HG03064 (cell line): ENCODE measurements at regions not wholly inside any gene's neighbourhood (a gene's known extent, or its start where the extent isn't known, plus 50 kb on each side); places are given as distances from the start of the nearest gene placed in this dataset.

Experiments
- ATAC-seq: cut with Tn5 transposase; IDR thresholded peaks from one replicate; pipeline ENCODE4 v1.9.1; 2021; ENCODE audit warnings: low read depth; ENCODE audit not compliant: unreplicated experiment

GRCh38 chr5:158486566-158486965, 613.1 kb downstream of the EBF1 start:
- no peak for ATAC-seq

DNA sequence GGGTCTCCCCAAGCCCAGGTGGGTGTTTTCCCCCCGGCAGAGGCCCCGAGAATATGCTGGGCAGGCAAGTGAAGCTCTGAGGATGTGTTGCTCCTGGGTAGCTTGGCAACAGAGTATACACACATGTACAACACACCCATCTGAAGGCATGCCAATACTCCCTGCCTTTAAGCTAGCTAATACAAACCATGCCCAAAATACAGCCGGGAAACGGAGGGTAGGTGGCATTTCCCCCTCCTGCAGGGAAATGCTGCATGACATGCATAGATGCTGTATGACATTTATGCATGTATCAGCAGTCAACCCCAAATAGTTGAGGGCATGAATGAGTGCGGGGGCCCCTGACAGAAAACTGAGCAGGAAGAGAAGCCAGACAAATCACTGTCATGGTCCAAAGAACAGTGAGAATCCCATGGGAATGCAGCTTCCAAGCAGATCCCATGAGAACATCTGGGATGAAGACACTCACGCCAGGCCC, 614.1 kb downstream of the EBF1 start:
- no peak for ATAC-seq

DNA sequence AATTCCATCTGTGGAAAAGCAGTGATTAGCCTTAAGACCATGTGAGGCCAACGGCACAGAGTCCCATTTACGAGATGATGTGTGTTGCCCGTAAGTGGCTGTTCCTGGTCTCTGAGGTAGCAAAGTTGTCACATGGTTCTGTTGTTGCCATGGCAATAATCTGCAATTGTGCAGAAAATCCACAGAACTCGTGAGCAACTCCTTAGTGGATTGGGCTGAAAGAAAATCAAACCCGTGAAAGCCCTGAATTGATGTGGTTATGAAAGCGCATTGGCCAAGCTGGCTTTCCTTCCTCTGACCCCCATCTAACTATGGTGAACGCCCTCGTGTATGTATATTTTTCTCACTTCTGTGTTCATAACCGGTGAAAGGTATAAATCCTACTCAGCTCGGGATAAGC, 614.7 kb downstream of the EBF1 start:
- no peak for ATAC-seq

GRCh38 chr5:158484150-158484549, 615.6 kb downstream of the EBF1 start:
- ATAC-seq, result no peak

DNA sequence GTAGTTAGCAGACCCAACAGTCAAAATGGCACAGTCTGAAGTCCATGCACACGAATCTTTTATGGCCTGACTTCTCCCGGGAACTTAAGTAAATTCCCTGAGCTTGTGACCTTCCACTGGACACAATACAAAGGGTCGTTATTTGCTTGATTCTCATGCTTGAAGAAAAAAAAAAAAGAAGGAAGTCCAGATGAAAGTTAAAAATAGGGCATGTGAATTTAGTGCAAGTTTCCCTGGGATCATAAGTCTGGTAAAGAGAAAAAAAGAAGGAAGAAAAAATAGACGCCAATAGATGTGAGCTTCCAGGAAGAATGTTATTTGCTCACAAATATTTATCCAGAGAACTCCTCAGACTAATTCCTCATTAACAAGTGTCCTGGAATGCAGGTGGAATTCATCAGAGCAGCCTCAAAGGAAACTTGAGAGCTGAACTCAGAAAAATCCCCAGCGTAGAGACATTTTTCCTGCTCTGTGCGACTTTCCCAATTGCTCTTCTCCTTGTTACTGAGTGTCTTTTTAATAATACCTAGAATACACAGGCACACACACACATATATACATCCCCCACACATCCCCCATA, 616.3 kb downstream of the EBF1 start:
- ATAC-seq, result no peak

DNA sequence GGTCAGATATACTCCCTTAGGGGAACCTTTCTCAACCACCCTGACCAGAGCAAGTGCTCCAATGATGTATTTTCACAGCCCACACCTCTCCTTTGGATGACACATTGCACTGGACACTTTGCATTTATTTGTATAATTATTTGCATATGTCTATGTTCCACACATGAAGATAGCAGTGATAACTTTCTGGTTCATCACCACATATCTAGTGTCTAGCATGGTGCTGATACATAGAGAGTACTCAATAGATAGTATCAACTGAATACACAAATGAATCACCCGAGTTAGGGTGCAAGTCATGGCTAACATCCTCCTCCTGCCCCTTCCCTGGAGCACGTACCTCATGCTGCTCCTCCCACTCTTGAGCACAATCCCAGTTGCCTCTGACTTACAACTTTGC, 617.6 kb downstream of the EBF1 start:
- ATAC-seq, result no peak

DNA sequence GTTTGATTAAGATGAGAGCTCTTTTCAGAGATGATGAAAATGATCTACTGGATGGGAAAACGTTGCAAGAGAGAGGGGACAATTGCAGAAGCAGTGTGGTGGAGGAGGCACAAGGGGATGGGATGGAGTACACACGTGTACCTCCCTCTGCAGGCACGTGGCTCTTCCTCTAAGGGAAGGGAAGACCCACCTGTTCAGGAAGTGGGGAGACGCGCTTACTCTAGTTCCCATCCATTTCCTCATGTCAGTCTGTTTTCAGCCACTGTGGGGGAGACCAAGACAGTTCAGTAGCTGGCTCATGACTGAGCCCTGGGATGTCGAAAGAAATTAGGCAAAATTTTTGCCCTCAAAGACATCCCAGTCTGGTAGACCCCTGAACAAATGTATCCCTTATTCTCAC, 619.2 kb upstream of the CLINT1 start:
- no peak for ATAC-seq

DNA sequence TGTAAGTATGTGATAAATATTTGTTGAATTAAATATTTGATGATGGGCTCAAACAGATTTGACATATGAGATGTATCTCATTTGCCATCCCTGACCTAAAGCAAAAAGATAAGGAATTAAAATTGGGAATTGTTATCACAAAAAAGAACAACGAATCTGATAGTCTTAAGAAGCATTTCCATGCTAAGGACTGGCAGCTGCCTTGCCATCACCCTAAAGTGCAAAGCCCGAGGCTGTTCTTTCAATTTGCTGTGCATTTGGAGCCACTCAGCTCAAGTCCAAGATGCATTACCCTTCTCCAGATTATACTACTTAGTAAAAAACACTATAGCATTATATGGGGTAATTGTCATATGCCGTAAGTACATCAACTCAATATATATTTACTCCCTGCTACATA, 618.3 kb upstream of the CLINT1 start:
- ATAC-seq, result no peak

- ATAC-seq, result no peak
These were observed 614.2 kb upstream of the CLINT1 start for GRCh38 chr5:158473016-158473635.

GRCh38 chr5:158471535-158471924, 612.6 kb upstream of the CLINT1 start:
- no peak for ATAC-seq

GRCh38 chr5:158470764-158471534, 612.0 kb upstream of the CLINT1 start:
- no peak for ATAC-seq

DNA sequence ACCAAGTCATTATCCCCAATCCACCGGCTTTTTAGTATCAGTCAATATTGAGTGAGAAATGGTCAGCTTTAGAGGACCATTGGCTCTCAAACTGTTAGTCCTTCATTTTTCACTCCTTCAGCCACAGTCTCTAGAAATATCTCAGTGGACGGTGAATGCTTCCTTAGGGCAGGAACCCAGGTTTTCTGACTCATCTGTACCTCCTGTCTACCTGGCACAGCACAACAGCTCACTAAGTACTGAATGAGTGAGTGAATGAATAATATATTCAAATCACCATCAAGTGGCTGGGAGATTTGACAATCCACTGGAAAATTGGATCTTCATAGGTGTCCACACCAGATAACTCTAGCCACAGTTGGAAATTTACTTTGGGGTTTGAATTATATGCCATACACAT, 609.5 kb upstream of the CLINT1 start:
- ATAC-seq, result no peak

GRCh38 chr5:158466191-158466590, 607.2 kb upstream of the CLINT1 start:
- ATAC-seq, result no peak

DNA sequence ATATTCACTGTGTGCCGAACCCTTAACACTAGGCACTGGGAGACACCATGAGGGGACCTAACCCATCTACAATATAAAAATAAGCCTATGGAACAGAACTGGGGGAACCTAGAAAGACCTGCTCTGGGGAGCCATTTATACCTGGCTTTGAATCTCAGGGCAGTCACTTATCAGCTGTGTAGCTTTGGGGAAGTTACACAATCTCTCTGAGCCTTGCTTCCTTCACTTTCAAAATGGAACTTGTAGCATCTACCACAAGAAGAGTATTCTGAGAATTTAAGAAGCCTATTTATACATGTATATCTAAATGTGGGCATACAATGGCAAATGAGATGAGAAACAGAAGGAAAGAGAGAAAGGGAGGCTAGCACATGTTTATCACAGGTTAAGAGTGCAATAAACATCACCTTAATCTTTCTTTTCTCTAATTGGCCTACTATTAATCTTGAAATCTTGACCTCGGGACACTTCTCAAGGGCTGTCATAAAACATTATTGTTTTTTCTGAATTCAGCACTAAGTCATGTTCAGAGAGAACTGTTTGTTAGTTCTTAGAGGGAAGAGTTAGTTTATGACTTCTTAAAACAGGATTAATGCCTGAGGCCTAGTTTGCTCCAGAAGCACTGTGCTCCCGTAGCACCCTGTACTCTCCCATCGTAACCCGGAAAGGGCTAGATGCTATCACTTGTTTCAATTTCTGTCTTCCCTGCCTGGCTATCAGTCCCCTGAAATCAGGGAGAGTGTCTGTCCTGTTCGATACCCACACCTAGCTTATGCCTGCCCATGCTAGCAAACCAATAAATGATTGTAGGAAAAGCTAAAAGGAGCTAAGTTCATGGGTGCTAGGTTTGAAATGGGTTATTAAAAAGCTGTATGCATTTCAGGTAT, 606.4 kb upstream of the CLINT1 start:
- no peak for ATAC-seq

DNA sequence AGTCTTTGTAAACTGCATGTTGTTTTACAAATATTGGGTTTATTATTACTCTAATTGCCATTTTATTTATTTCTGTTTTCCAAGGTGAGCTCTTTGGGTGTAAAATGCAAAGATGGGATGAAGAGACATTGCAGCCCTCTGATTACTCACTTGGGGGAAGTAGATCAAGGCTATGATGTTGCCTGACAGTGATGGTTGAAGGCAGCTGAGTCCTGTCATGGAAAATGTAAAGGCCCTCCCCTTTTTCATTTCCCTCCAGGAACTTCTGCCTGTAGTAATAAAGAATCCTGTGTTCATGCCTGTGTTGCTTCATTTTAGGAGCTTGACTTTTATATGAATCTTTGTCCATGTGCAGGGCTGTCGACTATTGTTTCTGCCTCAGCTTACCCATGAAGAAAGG, 605.4 kb upstream of the CLINT1 start:
- no peak for ATAC-seq

- no peak for ATAC-seq
These were observed 605.0 kb upstream of the CLINT1 start for GRCh38 chr5:158463938-158464337.

DNA sequence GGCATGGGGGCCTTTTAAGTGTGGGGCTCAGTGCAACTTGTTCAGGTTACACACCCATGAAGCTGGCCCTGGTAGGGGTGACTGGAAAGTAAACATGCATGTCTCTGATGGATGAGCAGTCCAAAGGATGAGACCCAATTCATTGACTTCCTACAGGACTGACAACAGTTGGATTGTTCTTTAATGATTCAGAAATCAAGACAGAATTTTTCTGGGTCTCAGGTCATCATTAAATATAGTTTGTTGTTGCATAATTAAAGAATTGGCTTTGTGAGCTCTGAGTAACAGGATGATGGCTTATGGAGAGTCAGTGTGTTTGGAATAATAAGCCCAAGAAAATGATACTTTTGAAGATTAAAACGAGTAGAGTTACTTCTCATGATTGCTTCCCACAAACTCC, 604.2 kb upstream of the CLINT1 start:
- ATAC-seq, result no peak

DNA sequence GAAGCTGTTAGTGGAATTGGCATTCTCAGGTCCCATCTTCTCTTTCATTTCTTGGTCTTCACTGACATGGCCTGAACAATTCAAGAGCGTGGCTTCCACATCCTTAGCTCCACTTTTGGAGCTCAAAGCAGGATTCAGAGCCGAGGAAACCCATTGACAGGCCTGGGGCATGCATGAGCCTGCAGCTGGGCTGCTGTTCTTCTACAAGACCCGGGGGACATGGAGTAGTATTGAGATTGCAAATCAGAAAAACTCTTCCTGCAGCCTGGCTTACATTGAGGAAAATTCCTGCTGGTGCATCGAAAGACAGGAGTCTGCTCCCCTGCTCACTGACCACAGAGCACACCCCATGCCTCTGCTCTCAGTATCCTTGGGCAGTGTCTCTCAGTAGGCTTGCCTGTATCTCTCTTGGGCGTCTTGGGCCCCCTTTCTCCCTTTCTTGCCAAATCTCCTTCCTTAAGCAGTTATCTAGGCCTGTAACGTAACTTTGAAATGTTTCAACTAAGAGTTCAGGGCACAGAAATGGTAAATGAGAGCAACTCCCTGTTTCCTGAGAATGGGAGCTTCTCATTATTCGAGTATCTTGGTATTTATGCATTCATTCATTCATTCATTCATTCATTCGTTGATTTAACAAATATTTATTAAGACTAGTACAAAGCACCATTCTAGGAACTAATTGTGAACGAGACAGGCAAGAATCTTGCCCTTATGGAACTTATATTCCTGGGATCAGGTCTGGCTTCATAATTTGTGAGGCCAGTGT, 603.6 kb upstream of the CLINT1 start:
- no peak for ATAC-seq

DNA sequence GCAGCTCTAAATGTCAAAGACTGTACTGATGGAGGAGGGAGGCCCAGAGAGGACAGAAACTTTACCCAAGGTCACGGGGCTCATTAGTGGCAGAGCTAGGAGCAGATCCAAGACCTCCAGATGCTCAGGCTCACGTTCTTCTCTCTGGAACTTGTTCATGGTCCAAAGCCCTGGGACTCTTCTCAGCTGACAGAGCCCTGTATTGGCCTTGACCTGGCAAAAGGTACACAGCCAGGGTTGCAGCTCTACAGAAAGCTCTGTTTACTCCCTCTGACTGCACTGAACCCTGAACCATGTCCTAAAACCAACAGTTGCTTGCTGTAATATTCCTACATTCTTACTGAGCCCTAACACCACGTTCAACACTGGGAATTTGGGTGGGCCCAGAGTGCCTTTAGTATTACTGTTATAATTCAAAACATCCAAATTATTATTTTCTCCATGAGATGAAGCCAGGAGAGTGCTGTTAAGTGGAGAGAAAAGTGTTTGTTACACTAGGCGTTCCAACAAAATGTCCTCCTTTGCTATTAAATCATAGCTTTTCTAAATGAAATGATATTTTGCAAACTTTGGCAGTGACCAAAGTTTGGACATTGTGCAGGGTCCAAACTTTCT, 602.4 kb upstream of the CLINT1 start:
- ATAC-seq, result no peak

DNA sequence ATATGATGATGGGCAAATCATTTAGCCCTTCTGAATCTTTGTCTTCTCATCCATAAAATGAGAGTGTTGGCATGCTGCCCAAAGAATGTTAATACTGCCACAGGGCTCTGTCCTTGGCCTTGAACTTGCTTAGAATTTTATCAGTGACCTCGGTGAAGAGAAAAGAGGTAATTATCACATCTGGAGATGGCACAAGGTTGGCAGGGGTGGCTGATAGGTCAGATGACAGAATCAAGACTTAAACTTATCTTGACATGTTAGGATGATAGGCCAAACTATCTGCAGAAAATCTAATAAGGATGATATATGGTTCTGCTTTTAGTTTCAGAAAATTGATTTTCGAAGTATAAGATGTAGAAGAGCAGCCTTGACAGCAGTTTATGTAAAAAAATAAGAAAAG, 599.1 kb upstream of the CLINT1 start:
- no peak for ATAC-seq
